K562 (cell line): ENCODE measurements at regions not wholly inside any gene's neighbourhood (a gene's known extent, or its start where the extent isn't known, plus 50 kb on each side); places are given as distances from the start of the nearest gene placed in this dataset.

Source experiments
- ATAC-seq: fragments of 200-7000 bp; cut with Tn5 transposase; 3 replicates; pipeline ENCODE4 v1.9.1; 2020; ENCODE audit warnings: moderate library complexity
- BruUV-seq: library from RNA; stranded (reverse); fragments of 400-500 nt; replicated peaks from 2 replicates; lab custom pipeline; 2021; lab: Mats Ljungman, UMichigan
- CTCF ChIA-PET: fragments of 300-600 bp; formaldehyde crosslinking; extraction: SDS; loops from one replicate; lab custom pipeline; 2021; ENCODE audit warnings: low intra/inter-chr PET ratio; lab: Yijun Ruan, JAX
- POLR2A ChIA-PET: fragments of 300-600, 350-650 bp; sonication (Branson Sonifier 250); formaldehyde crosslinking; extraction: SDS; loops from one replicate; lab custom pipeline; 2021; ENCODE audit warnings: antibody characterized with exemption, inconsistent platforms; lab: Yijun Ruan, JAX
- DNase-seq, 4 experiments: peaks; one replicate each; pipeline versions ENCODE4 v3.0.0 to v3.0.0-alpha.2; 2011 to 2018; ENCODE audit warnings: low spot score in 3 of 4, mixed read lengths in 3 of 4; ENCODE audit errors: extremely low read depth in 1 of 4
- FAIRE-seq: peaks from 2 replicates; lab custom pipeline; 2011; peaks lifted over from hg19 to GRCh38; lab: Jason Lieb, UNC
- H2AFZ ChIP-seq: 2 replicates; pipeline ENCODE4 v1.6.0; 2011; ENCODE audit warnings: low read depth, low read length, control low read depth, inconsistent platforms
- H3K27ac ChIP-seq: fragments of 200-600 bp; 3 replicates; pipeline ENCODE4 v1.8.0; 2011; ENCODE audit warnings: low read depth, mild to moderate bottlenecking, control low read depth, inconsistent platforms, low read length, moderate library complexity, mixed read lengths; ENCODE audit errors: extremely low read depth
- H3K27me3 ChIP-seq, 2 experiments: fragments of 300-600 bp in 1 of 2; 2 replicates in 1 of 2; 3 replicates in 1 of 2; pipeline versions ENCODE4 v1.6.0 to v1.8.0; 2011; ENCODE audit warnings: inconsistent platforms in 2 of 2, low read length in 2 of 2, mild to moderate bottlenecking in 1 of 2, mixed read lengths in 1 of 2, moderate library complexity in 1 of 2; ENCODE audit not compliant: control insufficient read depth in 2 of 2, insufficient read depth in 2 of 2
- H3K36me3 ChIP-seq: fragments of 300-600 bp; 3 replicates; pipeline ENCODE4 v1.8.0; 2011; ENCODE audit warnings: mild to moderate bottlenecking, low read length, inconsistent platforms; ENCODE audit not compliant: control insufficient read depth, insufficient read depth
- H3K4me1 ChIP-seq, 2 experiments: fragments of 200-600 bp in 1 of 2; replicated peaks in 1 of 2; 2 replicates in 1 of 2; 3 replicates in 1 of 2; pipeline versions ENCODE4 v1.5.1 to v1.8.0; 2011; ENCODE audit warnings: inconsistent platforms in 2 of 2, low read length in 2 of 2, mild to moderate bottlenecking in 1 of 2, mixed read lengths in 1 of 2, moderate library complexity in 1 of 2; ENCODE audit not compliant: control insufficient read depth in 2 of 2, insufficient read depth in 2 of 2
- H3K4me2 ChIP-seq: 2 replicates; pipeline ENCODE4 v1.6.1; 2011; ENCODE audit warnings: low read length, control low read depth, inconsistent platforms, mixed read lengths; ENCODE audit not compliant: insufficient read depth
- H3K4me3 ChIP-seq: fragments of 200-600 bp; sonication (generic), shearing (Covaris generic); 2 replicates; pipeline ENCODE4 v1.5.1; 2016; ENCODE audit warnings: control low read depth, inconsistent platforms
- H3K79me2 ChIP-seq: fragments of 200-600 bp; 3 replicates; pipeline ENCODE4 v1.8.0; 2011; ENCODE audit warnings: low read length, inconsistent platforms; ENCODE audit not compliant: control insufficient read depth, insufficient read depth
- H3K9ac ChIP-seq, 2 experiments: 2 replicates each; pipeline versions ENCODE4 v1.6.0 to v1.6.1; 2011; ENCODE audit warnings: low read depth in 2 of 2, low read length in 2 of 2, control low read depth in 1 of 2, inconsistent platforms in 1 of 2, mild to moderate bottlenecking in 1 of 2, mixed read lengths in 1 of 2; ENCODE audit not compliant: insufficient read depth in 1 of 2
- H3K9me1 ChIP-seq: one replicate; pipeline ENCODE4 v1.6.0; 2011; ENCODE audit warnings: inconsistent platforms, mild to moderate bottlenecking, low read length, moderate library complexity; ENCODE audit not compliant: control insufficient read depth, insufficient read depth
- H3K9me3 ChIP-seq: replicated peaks from 2 replicates; pipeline ENCODE4 v1.5.1; 2011; ENCODE audit warnings: low read depth, low read length, inconsistent platforms; ENCODE audit not compliant: control insufficient read depth, insufficient read depth
- H4K20me1 ChIP-seq: replicated peaks from 2 replicates; pipeline ENCODE4 v1.6.1; 2011; ENCODE audit warnings: low read length, inconsistent platforms, mixed read lengths; ENCODE audit not compliant: control insufficient read depth, insufficient read depth
- BRF2 ChIP-seq: IDR thresholded peaks from 3 replicates; pipeline ENCODE4 v1.6.1; 2011; ENCODE audit warnings: borderline replicate concordance, mild to moderate bottlenecking; ENCODE audit not compliant: insufficient read length, insufficient read depth
- ELF1 ChIP-seq: fragments of 200-800 bp; sonication (Bioruptor generic); IDR thresholded peaks from 2 replicates; pipeline ENCODE4 v1.6.1; 2016; ENCODE audit warnings: missing genetic modification characterization, missing compliant biosample characterization
- EP300 ChIP-seq: IDR thresholded peaks from 2 replicates; pipeline ENCODE4 v1.6.1; 2012; ENCODE audit warnings: low read length, improper control_type of control experiment
- FIP1L1 ChIP-seq: fragments of 200-400 bp; formaldehyde crosslinking; IDR thresholded peaks from 2 replicates; pipeline ENCODE4 v1.6.1; 2018; ENCODE audit warnings: mild to moderate bottlenecking, low read depth, low read length; ENCODE audit not compliant: poor library complexity, severe bottlenecking
- FOXA3 ChIP-seq, 2 experiments: fragments of 450-650 bp in 1 of 2; sonication (generic) in 1 of 2; formaldehyde crosslinking; IDR thresholded peaks in 1 of 2; conservative IDR thresholded peaks in 1 of 2; 2 replicates each; pipeline versions ENCODE4 v1.4.0 to v1.8.0; 2020 to 2022; ENCODE audit warnings: mild to moderate bottlenecking in 2 of 2, missing genetic modification reagents in 1 of 2
- FOXJ2 ChIP-seq: fragments of 200-800 bp; sonication (Bioruptor generic); IDR thresholded peaks from 2 replicates; pipeline ENCODE4 v1.6.1; 2016; ENCODE audit warnings: missing genetic modification characterization, missing compliant biosample characterization
- MCM7 ChIP-seq, 2 experiments: fragments of 450-650 bp; IDR thresholded peaks; 2 replicates each; pipeline ENCODE4 v1.6.1; 2016 to 2018
- NFATC3 ChIP-seq: fragments of 450-650 bp; IDR thresholded peaks from 2 replicates; pipeline ENCODE4 v1.6.1; 2017; ENCODE audit warnings: mild to moderate bottlenecking
- PKNOX1 ChIP-seq: fragments of 450-650 bp; IDR thresholded peaks from 2 replicates; pipeline ENCODE4 v1.6.1; 2016
- PTRF ChIP-seq: fragments of 450-650 bp; IDR thresholded peaks from 2 replicates; pipeline ENCODE4 v1.6.1; 2016; ENCODE audit warnings: mild to moderate bottlenecking, missing genetic modification characterization, missing compliant biosample characterization
- SIRT6 ChIP-seq: IDR thresholded peaks from one replicate; pipeline ENCODE4 v1.6.1; 2012; ENCODE audit warnings: low read depth, mild to moderate bottlenecking, control low read depth, inconsistent platforms, low read length, moderate library complexity
- UBTF ChIP-seq, 2 experiments: IDR thresholded peaks; 2 replicates each; pipeline ENCODE4 v1.6.1; 2012; ENCODE audit warnings: improper control_type of control experiment in 2 of 2, low read depth in 2 of 2, low read length in 2 of 2, borderline replicate concordance in 1 of 2
- ZNF197 ChIP-seq: fragments of 200-800 bp; sonication (Bioruptor generic); IDR thresholded peaks from 2 replicates; pipeline ENCODE4 v1.6.1; 2016; ENCODE audit warnings: low read depth, missing genetic modification characterization, missing compliant biosample characterization
- ZNF551 ChIP-seq: fragments of 250-450 bp; sonication (Bioruptor Pico); IDR thresholded peaks from 2 replicates; pipeline ENCODE4 v1.5.0; 2021; ENCODE audit warnings: mild to moderate bottlenecking, moderate library complexity
- ZNF830 ChIP-seq: fragments of 250-450 bp; sonication (Bioruptor Pico); IDR thresholded peaks from 2 replicates; pipeline ENCODE4 v1.5.0; 2021; ENCODE audit warnings: mild to moderate bottlenecking
- WGBS: fragments of 100-300 bp; shearing (Covaris generic); methylation state at CpG from one replicate; pipeline ENCODE4 v1.1.6; 2016; ENCODE audit warnings: low coverage, mixed read lengths; ENCODE audit not compliant: insufficient coverage; ENCODE audit errors: missing lambda C conversion rate; 5-methylcytosine and 5-hydroxymethylcytosine counted together
- in situ Hi-C: fragments of 300-500 bp; cut with MboI; formaldehyde crosslinking; loops from 4 replicates; pipeline ENCODE4 v1.15.0; 2018; ENCODE audit warnings: inconsistent platforms, mixed read lengths
- intact Hi-C: fragments of 100-400 bp; cut with micrococcal nuclease; formaldehyde crosslinking; loops from 2 replicates; pipeline ENCODE4 v1.14.2; 2022

DNA sequence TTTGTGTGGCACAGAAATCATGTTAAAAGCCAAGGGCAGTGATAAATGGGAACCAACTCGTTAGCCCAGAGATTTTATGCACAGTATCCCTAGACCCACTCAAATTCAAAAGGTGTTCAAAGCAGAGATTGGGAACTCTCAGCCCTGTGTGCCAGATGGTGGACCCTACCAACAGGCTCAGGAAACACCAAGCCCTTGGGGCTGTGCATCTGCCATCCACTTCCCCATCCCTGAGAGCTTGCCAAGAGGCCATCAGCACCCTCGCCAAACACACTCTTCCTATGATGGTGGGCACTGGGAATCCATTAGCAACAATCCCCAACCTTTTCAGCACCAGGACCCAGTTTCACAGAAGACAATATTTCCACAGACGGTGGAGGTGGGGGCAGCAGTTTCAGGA lies 194.2 kb upstream of the NFIA start:
- no peak overlapping the region for H2AFZ ChIP-seq
- H4K20me1 ChIP-seq = no peaks in the 10 kb centered on the region
- in situ Hi-C loops = no loop called here
- intact Hi-C loops = no loop called here
- TF ChIP-seq PKNOX1 (no peak), FIP1L1 (no peak), PTRF (no peak), ZNF197 (CRISPR knock-in tag) (no peak), NFATC3 (no peak), BRF2 (no peak), ELF1 (tag) (no peak), EP300 (no peak), FOXA3 (CRISPR knock-in tag; conservative IDR thresholded peaks at IDR 0.05 in 1 of 2, IDR thresholded peaks at IDR 0.05 in 1 of 2) (no peak), ZNF830 (CRISPR knock-in tag) (no peak), SIRT6 (no peak), FOXJ2 (tag) (no peak), UBTF (IDR thresholded peaks at IDR 0.05; ENCODE audit: borderline replicate concordance in 1 of 2, low read depth in 2 of 2, low read length in 2 of 2) (no peak), ZNF551 (no peak), MCM7 (IDR thresholded peaks at IDR 0.05) (no peak)
- 25% methylated on average over 3 of the region's 3 CpGs for WGBS
- ATAC-seq (no peak), DNase-seq (no peak), FAIRE-seq (no peak)
- ChIA-PET CTCF (no interaction called here), POLR2A (interaction anchor here (1.1 to 1.2 kb wide), 2 partner anchors 11 to 13 kb away, joined by 3 to 5 read pairs; no protein-coding TSS in a partner anchor)
- no TSS peak for BruUV-seq
- no peak overlapping the region for H3K4me2 ChIP-seq
- no peak overlapping the region for H3K9ac ChIP-seq
- H3K79me2 ChIP-seq = no peaks in the 10 kb centered on the region
- H3K36me3 ChIP-seq = no peaks in the 10 kb centered on the region
- H3K27me3 ChIP-seq = no peaks in the 10 kb centered on the region; a peak in 1 of 5 replicates
- no peaks in the 10 kb centered on the region for H3K9me3 ChIP-seq
- H3K4me1 ChIP-seq = peaks cover 6 to 13% of the 10 kb centered on the region in 2 experiments; a peak in 4 of 5 replicates
- no peak overlapping the region for H3K27ac ChIP-seq
- no peak overlapping the region for H3K4me3 ChIP-seq
- H3K9me1 ChIP-seq = no peaks in the 10 kb centered on the region
